HCT116 (cell line): ENCODE measurements at regions not wholly inside any gene's neighbourhood (a gene's known extent, or its start where the extent isn't known, plus 50 kb on each side); places are given as distances from the start of the nearest gene placed in this dataset.

ENCODE experiments used
- CEBPB ChIP-seq: IDR thresholded peaks from 2 replicates; pipeline ENCODE4 v1.6.1; 2012; ENCODE audit warnings: low read depth
- CTCF ChIP-seq, 3 experiments: fragments of 200-600 bp in 1 of 3; sonication (generic) in 1 of 3; IDR thresholded peaks in 2 of 3; conservative IDR thresholded peaks in 1 of 3; 2 replicates each; pipeline ENCODE4 v1.5.1; 2012 to 2017; ENCODE audit warnings: low read depth in 2 of 3, low read length in 2 of 3, antibody characterized with exemption in 1 of 3, borderline replicate concordance in 1 of 3, control low read depth in 1 of 3, mild to moderate bottlenecking in 1 of 3, mixed read lengths in 1 of 3, mixed run types in 1 of 3, moderate library complexity in 1 of 3; ENCODE audit not compliant: insufficient read depth in 1 of 3
- EZH2 ChIP-seq: fragments of 200-600 bp; sonication (generic); IDR thresholded peaks from 2 replicates; pipeline ENCODE4 v1.6.1; 2017; ENCODE audit warnings: antibody characterized with exemption, mixed run types
- EZH2phosphoT487 ChIP-seq: fragments of 200-600 bp; IDR thresholded peaks from 2 replicates; pipeline ENCODE4 v1.6.1; 2018; ENCODE audit warnings: antibody characterized with exemption, borderline replicate concordance
- JUND ChIP-seq: IDR thresholded peaks from 2 replicates; pipeline ENCODE4 v1.6.1; 2012
- POLR2A ChIP-seq: IDR thresholded peaks from 2 replicates; pipeline ENCODE4 v1.7.0; 2011; ENCODE audit warnings: borderline replicate concordance; ENCODE audit not compliant: insufficient read depth, insufficient read length; ENCODE audit errors: extremely low read depth
- POLR2AphosphoS5 ChIP-seq: IDR thresholded peaks from 2 replicates; pipeline ENCODE4 v1.6.1; 2011; ENCODE audit warnings: mild to moderate bottlenecking, low read depth, low read length, moderate library complexity
- ZBTB33 ChIP-seq: IDR thresholded peaks from 2 replicates; pipeline ENCODE4 v1.6.1; 2011; ENCODE audit warnings: mild to moderate bottlenecking, low read length, moderate library complexity; ENCODE audit not compliant: insufficient replicate concordance; ENCODE audit errors: extremely low read depth
- ZNF274 ChIP-seq: fragments of 200-500 bp; sonication (Bioruptor generic); IDR thresholded peaks from 2 replicates; pipeline ENCODE4 v1.6.1; 2014; ENCODE audit warnings: mild to moderate bottlenecking, low read depth, low read length, inconsistent platforms

GRCh38 chr4:130125467-130125866 is 1029.5 kb downstream of the C4orf33 start:
- TF ChIP-seq CTCF (IDR thresholded peaks at IDR 0.05 in 2 of 3, conservative IDR thresholded peaks at IDR 0.05 in 1 of 3; ENCODE audit: borderline replicate concordance in 1 of 3, insufficient read depth in 1 of 3, low read depth in 2 of 3, low read length in 2 of 3): no peak
- no peak for TF ChIP-seq CEBPB
- no peak for TF ChIP-seq EZH2
- no peak for TF ChIP-seq EZH2phosphoT487
- no peak for TF ChIP-seq POLR2A
- TF ChIP-seq POLR2AphosphoS5: no peak
- no peak for TF ChIP-seq ZBTB33
- no peak for TF ChIP-seq ZNF274
- no peak for TF ChIP-seq JUND
